ENCODE measurements at regions not wholly inside any gene's neighbourhood (a gene's known extent, or its start where the extent isn't known, plus 50 kb on each side); places are given as distances from the start of the nearest gene placed in this dataset.

GRCh38 chr11:110984147-110984546 is 261.4 kb upstream of the POU2AF2 start:
- no peak for DNase-seq (ENCODE audit: low spot score)

DNA sequence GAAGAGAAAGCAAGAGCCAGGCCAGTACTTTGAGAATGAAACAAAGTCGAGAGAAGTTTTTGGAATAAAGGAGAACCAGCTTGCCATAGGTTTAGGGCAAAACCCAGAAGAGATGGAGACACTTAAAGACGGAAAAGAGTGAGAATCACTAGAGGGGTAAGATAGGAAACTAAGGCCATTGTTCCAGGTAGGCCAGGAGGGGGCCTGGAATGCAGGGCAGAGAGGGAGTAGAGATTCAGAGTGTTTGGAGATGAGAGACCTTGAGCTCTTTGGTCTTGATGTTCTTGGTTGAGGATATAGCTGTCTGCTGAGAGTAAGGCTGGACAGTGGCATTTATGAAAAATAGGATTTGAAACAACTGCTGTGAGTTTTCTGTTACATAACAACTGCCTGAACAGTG is 263.3 kb upstream of the POU2AF2 start:
- no peak for DNase-seq (ENCODE audit: low spot score)

DNA sequence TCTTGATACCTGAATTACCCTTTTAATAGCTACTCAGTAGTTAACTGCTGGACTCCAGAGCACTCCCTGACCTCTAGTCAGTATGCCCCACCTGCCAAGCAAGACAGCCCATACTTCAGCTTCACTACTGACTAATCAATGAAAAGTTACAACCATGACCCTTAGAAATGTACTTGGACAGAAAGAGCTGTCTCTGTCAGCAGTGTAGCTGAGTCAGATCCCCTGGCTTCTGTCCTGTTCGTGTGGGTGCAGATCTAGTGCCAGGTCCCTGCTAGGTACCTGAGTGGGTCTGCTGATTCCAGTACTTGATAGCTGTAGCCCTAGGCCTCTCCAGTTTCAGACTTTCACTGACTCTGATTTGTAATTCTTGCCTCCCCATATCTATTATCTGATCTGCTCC is 265.8 kb upstream of the POU2AF2 start:
- DNase-seq (ENCODE audit: low spot score): no peak

DNA sequence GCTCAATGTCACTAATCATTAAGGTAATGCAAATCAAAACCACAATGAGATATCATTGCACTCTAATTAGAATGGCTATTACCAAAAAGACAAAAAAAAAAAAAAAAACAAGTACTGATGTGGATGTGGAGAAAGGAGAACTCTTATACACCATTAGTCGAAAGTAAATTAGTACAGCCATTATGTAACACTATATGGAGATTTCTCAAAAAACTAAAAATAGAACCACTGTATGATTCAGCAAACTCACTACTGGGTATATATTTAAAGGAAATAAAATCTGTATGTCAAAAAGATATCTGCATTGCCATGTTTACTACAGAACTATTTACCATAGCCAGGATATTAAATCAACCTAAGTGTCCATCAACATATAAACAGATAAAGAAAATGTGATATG is 265.4 kb upstream of the ARHGAP20 start:
- DNase-seq (ENCODE audit: low spot score): no peak

- no peak for DNase-seq (ENCODE audit: low spot score)
Measured at GRCh38 chr11:110974731-110975130, 262.5 kb upstream of the ARHGAP20 start.

DNA sequence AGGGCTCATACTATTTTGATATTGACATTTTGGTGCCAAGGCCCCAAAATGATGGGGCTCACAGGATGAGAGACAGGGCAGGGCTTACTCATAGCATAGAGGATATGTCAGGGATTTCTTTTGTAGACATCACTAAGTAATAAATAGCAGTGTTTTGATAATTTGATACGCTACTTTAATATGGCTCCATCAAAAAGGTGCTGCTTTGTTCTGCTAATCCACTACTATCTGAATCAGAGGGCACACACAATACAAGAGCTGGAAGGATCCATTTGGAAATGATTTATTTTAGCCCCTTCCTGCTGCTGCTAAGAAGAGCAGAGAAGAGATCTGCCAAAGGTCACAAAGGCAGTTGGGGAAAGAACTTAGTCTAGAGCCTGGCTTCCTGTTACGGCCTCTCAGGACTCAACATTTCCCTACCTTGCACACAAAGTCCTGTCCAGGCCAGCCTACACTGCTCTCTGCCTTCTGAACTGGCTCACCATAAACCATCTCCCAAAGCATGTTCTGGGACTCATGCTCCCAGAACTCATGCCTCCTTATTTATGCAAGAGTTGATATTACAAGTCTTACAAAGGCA is 261.3 kb upstream of the ARHGAP20 start:
- DNase-seq (ENCODE audit: low spot score): no peak

GRCh38 chr11:110972640-110973039 is 260.4 kb upstream of the ARHGAP20 start:
- no peak for DNase-seq (ENCODE audit: low spot score)

GRCh38 chr11:110972106-110972505 is 259.9 kb upstream of the ARHGAP20 start:
- no peak for DNase-seq (ENCODE audit: low spot score)

- DNase-seq (ENCODE audit: low spot score): no peak
Measured at GRCh38 chr11:110971140-110971539, 258.9 kb upstream of the ARHGAP20 start.

DNA sequence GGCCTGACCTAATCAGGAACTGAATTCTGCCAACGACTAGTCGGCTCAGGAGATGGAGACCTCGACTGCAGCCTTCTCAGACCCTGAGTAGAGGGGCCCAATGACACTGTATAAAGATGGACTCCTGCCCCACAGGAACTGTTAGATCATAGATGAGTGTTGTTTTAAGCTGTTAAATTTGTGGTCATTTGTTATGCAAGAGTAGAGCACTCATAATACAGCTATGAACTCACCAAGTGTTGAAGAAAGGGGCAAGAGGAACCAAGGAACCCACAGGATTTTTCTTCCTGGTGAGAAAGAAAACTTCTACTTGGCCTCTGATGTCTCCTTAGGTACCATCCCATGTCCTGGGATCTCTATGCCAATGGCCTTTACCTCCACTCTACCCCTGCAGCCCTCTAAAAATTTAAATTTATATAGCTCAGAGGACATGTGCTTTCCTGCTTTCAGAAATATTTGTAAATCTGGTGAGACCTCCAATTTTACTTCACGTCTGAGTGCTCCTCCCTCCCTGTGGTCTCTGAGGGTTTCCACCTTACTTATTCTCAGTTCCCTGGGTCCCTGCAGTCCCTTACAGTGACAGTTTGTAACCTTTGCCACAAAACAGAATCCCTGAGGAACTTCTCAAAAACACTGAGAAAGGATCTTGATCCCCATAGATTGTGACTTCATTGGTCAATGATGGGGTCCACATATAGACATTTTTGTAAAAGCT is 256.3 kb upstream of the ARHGAP20 start:
- DNase-seq (ENCODE audit: low spot score): no peak

DNA sequence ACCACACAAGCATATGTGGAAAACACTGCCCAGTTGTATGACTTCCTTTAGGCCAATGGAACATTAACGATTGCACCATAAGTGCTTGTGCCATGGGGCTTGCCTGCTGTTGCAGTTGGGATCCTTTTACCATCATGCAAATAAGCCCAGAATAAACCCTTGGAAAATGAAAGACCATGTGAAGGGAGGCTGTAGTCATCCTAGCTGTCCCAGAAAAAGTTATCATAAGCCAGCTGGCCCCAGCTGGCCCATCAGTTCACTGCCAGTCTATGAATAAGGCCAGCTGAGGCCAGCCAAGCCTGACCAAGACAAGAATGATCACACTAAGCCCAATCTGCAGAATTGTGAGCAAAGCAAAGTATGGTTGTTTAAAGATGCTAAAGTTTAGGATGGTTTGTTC is 253.9 kb upstream of the ARHGAP20 start:
- no peak for DNase-seq (ENCODE audit: low spot score)

- DNase-seq (ENCODE audit: low spot score): no peak
Measured at GRCh38 chr11:110962921-110963320, 250.7 kb upstream of the ARHGAP20 start.

- DNase-seq (ENCODE audit: low spot score): no peak
Measured at GRCh38 chr11:110960167-110960566, 247.9 kb upstream of the ARHGAP20 start.

GRCh38 chr11:110958216-110958615 is 246.0 kb upstream of the ARHGAP20 start:
- no peak for DNase-seq (ENCODE audit: low spot score)

DNA sequence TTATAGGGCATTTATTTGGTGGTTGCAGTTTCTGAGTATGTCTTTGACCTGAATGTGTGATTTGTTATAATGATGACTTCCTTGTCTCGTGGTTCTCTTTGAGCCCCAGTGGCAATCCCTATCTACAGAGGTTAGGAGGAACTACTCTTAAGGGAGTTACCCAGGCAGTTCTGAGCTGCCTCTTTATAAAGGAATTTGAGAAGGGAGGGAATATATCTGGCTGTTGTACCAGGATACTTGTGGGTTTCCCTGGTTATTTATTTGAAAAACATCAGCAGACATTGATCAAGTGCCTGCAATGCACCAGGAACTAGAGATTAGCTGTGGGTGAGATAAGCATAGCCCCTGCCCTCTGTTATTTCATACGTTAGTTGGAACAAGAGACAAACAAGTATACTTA is 243.5 kb upstream of the ARHGAP20 start:
- DNase-seq (ENCODE audit: low spot score): no peak

- no peak for DNase-seq (ENCODE audit: low spot score)
Measured at GRCh38 chr11:110951950-110952503, 239.8 kb upstream of the ARHGAP20 start.

DNA sequence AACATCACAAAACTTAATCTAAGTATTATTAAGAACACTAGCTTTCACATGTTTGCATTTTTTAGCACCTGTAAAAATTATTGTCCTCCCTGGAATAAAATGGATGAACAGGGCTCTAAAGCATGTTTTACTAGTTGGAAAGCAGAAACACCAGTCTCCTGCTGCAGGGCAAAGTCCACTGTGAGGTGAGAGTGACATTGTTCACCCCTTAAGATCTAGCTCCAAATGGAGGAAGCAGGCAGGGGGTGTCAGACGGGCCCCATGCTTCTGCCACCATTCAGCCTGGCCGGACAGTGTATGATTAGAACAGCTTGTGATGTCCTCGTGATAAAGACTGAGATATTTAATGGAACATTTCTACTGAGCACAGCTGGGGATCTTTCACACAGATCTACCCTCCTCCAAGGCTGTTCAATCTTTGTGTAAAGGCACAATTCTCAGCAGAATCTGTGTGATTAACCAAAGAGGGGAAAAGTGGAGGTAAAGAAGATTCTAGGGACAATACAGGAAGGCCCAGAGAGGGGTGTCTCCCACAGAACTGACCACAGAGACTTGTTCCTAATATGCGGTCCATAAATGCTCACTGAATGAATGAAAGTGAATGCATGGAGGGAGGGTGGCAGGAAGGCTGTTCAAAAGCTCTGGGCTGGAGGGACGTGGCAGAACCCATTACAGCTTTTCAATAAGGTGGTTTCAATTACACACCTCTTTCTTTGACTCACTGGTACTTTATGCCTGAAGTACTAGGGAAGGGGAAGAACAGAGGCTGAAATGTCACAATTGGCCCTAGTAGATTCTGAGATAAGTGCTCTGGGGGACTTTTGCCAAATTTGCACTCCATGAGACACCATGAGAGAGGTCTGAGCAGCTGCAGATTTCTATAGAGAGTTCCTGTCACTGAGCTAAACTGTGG is 239.1 kb upstream of the ARHGAP20 start:
- no peak for DNase-seq (ENCODE audit: low spot score)

- DNase-seq (ENCODE audit: low spot score): no peak
Measured at GRCh38 chr11:110948112-110948511, 235.9 kb upstream of the ARHGAP20 start.

DNA sequence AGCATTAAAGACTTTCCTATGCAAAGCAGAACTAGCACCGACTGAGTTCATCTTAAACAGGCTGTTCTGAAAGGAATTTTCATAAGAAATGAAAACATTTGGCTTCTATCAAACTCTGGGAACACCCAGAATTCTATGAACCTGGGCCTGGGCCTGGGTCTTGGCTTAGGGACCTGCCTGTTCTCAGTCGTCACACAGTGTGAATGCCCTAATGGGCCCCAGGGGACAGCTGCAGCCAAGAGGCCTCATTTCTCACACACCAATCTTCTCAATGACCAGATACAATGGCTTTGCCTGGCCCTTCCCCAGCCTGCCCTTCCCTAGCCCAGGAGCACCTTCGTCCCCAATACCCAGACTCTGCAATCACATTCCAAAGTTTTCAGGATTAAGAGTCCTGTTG is 234.9 kb upstream of the ARHGAP20 start:
- DNase-seq (ENCODE audit: low spot score): no peak

GRCh38 chr11:110939471-110939870 is 227.2 kb upstream of the ARHGAP20 start:
- DNase-seq (ENCODE audit: low spot score): no peak

GRCh38 chr11:110935018-110935640 is 222.9 kb upstream of the ARHGAP20 start:
- no peak for DNase-seq (ENCODE audit: low spot score)

- no peak for DNase-seq (ENCODE audit: low spot score)
Measured at GRCh38 chr11:110929129-110929528, 216.9 kb upstream of the ARHGAP20 start.

All from kidney capillary endothelial cell (primary cell).